ENCODE measurements at regions not wholly inside any gene's neighbourhood (a gene's known extent, or its start where the extent isn't known, plus 50 kb on each side); places are given as distances from the start of the nearest gene placed in this dataset.

DNA sequence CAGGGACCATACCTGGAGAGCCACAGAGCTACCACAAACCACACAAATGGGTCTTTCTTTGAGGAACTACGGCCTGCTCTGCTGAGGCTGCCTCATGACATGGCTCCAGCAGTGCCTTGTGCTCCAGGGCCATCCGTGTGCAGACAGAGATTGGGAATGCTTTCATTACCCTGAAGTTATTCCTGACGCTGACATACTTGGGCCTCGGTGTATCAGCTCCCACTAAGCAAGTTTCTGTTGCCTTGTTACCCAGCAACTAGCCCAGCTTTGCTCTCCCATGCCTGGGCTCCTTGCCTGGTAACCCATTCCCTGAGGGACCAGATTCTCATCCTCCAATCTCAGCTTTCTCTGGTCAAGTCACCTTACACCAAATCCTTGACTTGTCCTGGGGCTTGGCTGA is 80.3 kb upstream of the FZD7 start:
- TF ChIP-seq, protein P1, sequence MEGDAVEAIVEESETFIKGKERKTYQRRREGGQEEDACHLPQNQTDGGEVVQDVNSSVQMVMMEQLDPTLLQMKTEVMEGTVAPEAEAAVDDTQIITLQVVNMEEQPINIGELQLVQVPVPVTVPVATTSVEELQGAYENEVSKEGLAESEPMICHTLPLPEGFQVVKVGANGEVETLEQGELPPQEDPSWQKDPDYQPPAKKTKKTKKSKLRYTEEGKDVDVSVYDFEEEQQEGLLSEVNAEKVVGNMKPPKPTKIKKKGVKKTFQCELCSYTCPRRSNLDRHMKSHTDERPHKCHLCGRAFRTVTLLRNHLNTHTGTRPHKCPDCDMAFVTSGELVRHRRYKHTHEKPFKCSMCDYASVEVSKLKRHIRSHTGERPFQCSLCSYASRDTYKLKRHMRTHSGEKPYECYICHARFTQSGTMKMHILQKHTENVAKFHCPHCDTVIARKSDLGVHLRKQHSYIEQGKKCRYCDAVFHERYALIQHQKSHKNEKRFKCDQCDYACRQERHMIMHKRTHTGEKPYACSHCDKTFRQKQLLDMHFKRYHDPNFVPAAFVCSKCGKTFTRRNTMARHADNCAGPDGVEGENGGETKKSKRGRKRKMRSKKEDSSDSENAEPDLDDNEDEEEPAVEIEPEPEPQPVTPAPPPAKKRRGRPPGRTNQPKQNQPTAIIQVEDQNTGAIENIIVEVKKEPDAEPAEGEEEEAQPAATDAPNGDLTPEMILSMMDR (IDR thresholded peaks at IDR 0.05), result no peak
- TF ChIP-seq POLR2A (IDR thresholded peaks at IDR 0.05), result no peak
